GM19238 (cell line): ENCODE measurements at regions not wholly inside any gene's neighbourhood (a gene's known extent, or its start where the extent isn't known, plus 50 kb on each side); places are given as distances from the start of the nearest gene placed in this dataset.
"Not testable (repeated sequence)": the region's sequence is repeated elsewhere in the genome, so short reads cannot be mapped to it uniquely, and the experiment has no call there.

Experiments
- DNase-seq: peaks from one replicate; pipeline ENCODE4 v3.0.0; 2011; ENCODE audit warnings: low spot score; ENCODE audit not compliant: insufficient read length

DNA sequence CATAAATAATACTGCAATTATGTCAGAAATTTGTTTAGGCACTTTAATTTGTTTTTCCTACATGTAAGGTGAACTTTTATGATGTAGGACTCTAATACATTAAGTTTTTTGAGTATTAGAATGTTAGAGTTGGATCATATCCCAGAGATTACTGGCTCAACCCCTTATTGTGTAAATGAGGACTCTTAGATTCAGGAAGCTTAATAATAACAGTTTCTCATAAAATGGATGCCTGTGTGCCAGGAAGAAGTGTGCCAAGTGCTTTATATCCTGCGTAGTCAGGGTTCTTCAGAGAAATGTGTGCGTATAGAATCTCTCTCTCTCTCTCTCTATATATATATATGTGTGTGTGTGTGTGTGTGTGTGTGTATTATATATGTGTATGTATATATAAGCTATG is 388.5 kb downstream of the CAAP1 start:
- no peak for DNase-seq

DNA sequence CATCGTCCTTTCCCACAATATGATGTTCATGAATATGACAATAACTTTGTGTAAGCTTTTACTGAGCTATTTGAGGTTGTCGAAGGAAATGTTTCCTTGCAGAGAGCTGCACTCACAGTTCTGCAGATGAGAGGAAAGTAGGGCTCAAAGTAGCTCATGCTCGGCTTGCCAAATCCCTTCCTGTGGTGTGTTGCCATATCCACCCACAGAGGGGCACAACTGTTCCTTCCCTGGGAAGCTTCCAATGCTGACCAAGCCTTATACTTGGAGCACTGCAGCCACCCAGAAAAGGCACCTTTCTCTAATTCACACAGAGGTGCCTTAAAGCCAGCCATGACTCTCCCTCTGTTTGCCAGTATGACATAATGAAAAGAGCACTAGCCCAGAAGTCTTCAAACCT is 390.3 kb downstream of the CAAP1 start:
- DNase-seq, result no peak

DNA sequence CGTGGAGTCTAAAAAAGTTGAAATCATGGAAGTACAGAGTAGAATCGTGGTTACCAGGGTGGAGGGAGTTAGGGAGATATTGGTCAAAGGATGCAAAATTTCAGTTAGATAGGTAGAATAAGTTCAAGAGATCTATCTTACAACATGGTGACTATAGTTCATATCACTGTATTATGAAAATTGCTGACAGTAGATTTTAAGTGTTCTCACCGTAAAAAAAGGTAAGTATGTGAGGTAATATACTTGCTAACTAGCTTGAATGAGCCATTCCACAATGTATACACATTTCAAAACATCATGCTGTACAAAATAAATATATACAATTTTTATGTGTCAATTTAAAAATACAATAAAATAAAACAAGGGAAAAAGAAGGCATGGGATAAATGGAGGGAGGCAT is 392.1 kb downstream of the CAAP1 start:
- DNase-seq, result no peak

DNA sequence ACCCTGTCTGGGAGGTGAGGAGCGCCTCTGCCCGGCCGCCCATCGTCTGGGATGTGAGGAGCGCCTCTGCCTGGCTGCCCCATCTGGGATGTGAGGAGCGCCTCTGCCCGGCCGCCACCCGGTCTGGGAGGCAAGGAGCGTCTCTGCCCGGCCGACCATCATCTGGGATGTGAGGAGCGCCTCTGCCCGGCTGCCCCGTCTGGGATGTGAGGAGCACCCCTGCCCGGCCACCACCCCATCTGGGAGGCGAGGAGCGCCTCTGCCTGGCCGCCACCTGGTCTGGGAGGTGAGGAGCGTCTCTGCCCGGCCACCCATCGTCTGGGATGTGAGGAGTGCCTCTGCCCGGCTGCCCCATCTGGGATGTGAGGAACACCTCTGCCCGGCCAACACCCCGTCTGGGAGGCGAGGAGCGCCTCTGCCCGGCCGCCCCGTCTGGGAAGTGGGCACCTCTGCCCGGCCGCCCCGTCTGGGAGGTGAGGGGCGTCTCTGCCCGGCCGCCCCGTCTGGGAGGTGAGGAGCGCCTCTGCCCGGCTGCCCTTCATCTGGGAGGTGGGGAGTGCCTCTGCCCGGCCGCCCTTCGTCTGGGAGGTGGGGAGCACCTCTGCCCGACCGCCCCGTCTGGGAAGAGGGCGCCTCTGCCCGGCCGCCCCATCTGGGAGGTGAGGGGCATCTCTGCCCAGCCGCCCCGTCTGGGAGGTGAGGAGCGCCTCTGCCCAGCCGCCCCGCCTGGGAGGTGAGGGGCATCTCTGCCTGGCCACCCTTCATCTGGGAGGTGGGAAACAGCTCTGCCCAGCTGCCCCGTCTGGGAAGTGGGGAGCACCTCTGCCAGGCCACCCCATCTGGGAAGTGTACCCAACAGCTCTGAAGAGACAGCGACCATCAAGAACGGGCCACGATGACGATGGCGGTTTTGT is 399.7 kb downstream of the CAAP1 start:
- not testable (repeated sequence) for DNase-seq

DNA sequence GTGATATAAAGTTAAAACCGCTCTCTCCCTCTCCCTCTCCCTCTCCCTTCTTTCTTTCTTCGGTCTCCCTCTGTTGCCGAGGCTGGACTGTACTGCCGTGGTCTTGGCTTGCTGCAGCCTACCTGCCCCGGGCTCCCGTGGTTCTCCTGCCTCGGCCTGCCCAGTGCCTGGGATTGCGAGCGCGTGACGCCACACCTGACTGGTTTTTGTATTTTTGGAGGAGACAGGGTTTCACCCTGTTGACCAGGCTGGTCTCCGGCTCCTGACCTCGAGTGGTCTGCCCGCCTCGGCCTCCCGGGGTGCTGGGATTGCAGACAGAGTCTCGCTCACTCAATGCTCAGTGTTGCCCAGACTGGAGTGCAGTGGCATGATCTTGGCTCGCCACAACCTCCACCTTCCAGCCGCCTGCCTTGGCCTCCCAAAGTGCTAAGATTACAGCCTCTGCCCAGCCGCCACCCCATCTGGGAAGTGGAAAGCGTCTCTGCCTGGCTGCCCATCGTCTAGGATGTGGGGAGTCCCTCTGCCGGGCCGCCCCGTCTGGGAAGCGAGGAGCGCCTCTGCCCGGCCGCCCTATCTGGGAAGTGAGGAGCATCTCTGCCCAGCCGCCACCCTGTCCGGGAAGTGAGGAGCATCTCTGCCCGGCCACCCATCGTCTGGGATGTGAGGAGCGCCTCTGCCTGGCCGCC is 400.5 kb downstream of the CAAP1 start:
- DNase-seq, result not testable (repeated sequence)

DNA sequence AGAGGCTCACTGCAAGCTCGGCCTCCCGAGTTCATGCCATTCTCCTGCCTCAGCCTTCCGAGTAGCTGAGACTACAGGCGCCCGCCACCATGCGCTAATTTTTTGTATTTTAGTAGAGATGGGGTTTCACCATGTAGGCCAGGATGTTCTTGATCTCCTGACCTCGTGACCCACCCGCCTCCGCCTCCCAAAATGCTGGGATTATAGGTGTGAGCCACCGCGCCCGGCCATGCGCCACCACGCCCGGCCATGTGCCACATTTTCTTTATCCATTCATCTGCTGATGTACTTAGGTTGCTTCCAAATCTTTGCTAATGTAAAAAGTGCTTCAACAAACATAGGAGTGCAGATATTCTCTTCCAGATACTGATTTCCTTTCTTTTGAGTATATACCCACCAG is 408.6 kb downstream of the CAAP1 start:
- DNase-seq, result no peak

DNA sequence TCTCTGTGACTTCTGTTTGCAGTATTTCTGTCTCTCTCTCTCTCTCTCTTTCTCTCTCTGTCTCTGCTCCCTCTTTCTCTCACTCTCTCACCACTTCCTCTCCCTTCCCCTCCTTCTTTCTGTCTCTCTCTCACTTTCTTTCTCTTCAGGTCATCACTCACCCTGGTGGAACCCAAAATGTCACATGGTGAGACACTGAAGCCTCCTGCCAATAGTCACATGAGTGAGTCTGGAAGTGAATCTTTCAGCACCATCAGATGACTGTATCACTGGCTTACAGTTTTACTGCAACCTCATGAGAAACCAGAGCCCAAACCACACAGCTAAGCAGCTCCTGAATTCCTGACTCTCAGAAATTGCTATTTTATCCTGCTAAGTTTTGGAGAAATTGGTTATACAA is 414.6 kb downstream of the CAAP1 start:
- no peak for DNase-seq

DNA sequence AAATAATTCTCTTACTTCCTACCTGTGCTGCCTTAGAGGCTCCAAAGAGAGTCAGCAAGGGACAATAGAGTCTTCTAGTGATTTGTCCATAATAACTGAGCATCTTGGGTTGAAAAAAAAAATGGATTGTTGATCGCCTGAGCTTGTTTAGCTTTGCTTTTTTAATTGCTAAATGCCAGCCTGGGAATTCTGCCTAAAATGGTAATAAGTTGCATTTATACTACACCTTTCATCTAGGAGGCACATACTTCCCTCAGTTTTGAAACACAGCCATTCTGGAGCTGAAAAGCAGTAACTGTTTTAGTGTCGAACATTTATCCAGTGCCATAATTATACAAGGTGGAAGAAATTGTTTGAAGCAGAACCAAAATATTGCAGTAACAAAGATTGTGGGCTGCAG is 421.3 kb downstream of the CAAP1 start:
- DNase-seq, result no peak

DNA sequence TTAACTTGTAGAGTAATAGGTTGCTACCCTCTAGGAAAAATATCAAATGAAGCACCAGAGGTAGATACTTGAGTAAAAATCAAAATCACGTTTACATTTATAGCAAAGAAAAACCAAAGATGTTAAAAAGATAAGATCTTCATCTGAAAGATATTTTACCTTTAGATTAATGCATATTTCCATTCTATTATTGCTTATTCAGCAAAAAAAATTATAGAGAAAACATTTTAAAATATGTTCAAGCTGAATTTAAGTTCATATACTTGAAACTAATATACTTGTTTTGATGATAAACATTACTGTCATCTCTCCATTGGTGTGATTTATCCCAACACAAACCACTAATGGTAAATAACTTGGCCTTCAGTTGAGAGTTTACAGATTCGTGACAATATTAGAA is 422.3 kb downstream of the CAAP1 start:
- no peak for DNase-seq

DNA sequence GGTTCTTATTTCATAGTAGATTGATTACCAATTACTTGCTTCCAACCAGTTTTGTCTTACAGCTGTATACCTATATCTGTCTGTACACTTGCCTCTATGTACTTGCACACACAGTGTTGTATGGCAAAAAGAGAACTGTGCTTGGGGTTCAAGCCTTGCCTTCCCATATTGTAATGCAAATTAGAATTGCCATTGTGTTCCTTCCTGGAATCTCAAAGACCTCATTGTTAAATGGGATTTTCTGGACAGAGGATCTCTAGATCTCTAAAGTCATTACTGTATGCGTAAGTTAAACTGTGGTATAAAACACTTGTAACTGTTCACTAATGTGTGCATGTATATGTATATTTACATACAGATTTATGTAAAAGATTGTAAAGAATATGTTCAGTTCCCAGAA is 428.8 kb downstream of the CAAP1 start:
- DNase-seq, result no peak

DNA sequence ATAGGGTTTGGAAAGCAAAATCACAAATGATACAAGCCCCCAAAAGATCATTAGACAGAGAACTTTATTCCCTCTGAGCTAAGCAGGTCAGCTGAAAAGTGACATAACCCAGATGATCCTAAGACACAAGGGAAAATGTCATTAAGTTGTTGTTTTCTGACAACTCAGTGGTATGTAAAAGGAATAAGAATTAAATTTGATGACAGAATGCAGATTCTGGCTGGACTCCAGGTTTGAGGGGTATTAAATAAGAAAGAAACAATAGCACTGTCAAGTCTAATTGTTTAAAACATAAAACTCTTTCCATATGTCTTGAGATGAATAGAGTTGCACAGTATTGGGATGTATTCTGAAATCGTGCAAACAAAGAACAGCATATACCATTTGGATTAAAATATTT is 429.9 kb downstream of the CAAP1 start:
- DNase-seq, result no peak

DNA sequence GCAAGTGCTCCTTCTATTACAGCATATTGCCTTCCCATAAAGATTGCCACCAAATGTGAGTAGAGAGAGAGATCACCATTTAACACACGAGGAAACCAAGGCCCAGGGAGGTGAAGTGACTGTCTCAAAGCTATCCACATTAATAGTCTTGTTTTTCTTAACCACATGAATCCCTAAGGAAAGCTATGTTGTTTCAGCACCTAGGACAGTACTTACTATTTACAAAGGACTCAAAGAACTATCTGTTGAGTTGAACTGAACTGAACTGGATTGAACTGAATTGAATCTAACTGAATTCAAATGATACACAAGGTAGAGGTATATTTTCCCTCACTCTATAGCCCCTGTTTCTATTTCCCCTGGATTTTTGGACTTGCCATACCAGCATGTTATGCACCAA is 430.4 kb downstream of the CAAP1 start:
- no peak for DNase-seq

DNA sequence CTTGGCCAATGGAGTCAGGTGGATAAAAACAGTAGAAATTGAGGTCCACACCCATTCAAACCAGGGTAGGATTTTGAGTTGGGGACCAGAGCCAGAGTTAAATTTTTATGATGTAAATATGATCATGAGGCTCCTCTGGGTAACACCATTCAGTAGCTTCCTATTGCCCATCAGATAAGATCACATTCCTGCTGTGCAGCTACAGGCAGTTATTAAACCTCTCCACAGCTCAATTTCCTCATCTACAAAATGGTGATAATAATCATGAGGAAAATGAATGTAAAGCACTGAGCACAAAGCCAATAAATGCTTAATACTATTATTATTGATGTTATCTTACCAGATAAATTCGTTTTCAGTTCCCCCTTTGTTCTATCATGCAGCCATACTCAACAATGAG is 432.0 kb downstream of the CAAP1 start:
- no peak for DNase-seq

DNA sequence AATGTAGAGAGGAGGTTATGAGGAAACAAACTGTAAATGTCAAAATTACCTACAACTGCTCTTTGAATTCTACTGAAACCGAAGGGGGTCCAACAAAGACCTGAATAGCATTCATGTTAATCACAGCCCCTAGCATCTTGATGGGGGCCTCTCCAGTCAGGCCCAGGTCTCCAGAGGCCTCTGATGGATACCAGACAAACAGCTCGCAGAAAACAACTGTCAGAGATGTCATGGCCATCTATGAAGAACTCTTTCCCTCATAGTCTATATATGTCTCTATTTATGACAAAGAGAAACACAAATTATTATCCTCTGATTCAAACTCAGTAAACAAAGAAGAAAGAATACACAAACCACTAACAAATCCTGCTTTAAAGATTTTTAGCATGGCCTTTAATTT is 432.6 kb downstream of the CAAP1 start:
- no peak for DNase-seq

DNA sequence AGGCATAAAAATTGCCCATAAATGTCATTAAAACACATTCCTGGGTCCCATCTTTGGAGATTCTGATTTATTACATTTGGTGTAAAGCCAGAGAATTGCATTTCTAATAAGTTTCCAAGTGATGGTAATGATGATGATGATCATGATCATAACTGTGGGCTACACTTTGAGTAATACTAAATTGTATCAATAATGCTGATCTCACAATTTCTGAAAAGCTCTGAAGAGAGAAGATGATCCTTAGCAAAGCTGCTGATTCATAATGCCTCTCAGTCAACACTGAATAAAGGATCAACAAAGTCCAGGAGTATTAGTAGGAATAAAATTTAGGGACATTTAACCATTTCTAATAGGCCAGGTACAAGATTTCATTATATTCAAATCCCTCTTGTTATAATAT is 434.5 kb downstream of the CAAP1 start:
- DNase-seq, result no peak

DNA sequence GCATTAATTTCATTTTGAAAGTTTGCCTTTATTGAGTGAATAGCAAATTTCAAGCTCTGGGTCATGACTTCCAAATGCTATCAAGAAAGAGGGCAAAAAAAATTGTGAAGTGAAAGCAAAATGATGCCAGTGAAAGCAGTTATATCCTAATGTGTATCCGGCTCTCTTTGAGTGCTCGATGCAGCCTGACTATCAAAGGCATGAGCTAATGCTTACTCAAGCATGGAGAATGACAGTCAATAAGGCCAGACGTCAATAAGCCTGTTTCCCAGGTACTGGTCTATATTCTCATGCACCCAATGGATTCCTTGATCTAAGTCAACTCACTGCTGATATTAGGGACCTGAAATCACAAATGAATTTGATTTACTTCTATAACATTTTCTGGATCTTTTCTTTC is 435.5 kb downstream of the CAAP1 start:
- no peak for DNase-seq

DNA sequence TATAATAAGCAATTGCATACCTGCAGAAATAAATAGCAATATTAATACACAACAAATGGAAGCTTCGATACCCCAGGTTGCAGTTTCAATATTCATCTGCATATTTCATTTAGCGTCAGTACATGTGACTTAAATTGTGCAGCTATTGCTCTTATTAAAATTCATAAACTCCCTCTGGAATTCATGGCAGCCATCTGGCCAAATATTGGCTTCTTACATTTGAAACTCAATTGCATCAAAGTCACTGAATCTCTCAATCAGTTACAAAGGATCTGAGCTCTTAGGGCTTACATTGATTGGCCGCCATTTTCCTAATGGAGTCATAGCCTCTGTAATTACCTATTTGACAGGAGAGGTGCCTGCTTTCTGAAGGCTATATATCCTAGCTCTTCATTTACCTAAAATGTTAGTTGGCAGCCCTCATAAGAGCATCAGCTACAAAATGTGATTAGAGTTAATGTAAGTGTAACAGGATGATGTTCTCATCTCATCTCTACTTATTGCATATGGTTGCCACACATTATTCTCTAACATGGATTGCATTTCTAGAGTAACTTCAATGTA is 453.5 kb downstream of the CAAP1 start:
- DNase-seq, result no peak

DNA sequence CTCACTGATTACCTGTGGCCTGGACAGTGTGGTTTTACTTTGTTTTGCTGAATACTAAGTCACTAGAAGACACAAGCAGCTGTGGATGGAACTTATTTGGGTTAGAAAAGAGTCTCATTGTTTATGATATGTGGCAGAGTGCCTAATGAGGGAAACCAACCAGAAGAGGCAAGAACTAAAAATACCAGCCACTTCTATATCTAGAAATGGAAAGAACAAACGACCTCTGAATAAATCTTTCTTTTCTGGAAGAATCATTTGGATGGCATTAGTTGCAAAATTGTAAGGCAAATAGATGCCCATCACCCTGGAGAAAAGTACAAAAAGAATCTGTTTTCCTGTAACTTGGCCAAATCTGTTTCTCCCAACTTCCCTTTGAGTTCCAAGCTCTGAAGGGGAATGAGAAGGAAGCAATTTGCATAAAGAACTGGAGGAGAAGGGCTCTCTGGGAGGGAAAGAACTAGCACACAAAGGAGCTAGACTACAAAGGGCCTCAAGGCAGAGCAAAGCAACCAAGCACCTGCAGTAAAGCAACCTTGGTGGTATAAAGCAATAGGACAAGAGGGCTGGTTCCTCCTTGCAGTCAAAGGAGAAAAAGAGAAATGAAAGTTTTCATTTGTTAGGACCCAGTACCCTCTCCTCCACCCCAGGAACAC is 455.4 kb downstream of the CAAP1 start:
- no peak for DNase-seq

DNA sequence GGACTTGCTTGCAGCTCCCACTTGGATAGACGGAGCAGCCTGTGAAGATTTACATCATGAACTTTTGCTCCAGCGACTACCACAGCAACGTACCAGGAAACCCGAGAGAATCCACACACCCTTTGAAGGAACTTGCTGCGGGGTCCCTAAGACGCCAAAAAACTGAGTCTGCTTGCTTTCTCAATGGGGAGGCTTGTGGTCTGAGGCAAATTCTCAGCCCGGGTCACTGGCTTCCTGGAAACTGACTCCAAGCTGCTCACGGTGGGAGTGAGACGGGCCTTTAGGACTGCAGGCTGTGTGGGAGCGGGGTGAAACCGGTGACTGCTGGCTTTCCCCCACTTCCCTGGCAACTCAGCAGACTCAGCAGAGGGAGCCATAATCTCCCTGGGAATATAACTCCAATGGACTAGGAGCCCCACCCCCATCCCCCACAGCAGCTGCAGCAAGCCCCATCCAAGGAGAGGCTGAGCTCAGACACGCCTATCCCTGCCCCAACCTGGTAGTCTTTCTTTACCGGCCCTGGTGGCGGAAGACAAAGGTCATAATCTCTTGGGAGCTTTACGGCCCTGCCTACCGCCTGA is 466.0 kb downstream of the CAAP1 start:
- DNase-seq, result no peak

DNA sequence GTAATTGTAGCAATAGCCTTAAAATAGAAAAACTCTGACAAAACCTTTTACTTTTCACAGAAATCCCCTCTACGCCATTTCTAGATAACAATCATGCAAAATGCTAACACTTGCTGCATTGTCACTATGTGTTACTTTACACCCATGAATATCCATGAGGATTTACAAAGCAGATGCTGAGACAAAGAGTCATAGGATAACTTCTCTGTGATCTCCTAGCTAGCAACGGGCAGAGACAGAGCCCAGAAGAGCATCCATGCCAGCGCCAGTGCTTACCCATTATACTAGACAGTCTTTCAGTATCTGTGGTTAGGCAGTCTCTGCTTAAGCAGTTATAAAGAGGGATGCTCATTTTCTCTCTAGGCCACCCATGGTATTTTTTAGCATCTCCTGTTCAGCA is 474.1 kb downstream of the CAAP1 start:
- DNase-seq, result no peak

DNA sequence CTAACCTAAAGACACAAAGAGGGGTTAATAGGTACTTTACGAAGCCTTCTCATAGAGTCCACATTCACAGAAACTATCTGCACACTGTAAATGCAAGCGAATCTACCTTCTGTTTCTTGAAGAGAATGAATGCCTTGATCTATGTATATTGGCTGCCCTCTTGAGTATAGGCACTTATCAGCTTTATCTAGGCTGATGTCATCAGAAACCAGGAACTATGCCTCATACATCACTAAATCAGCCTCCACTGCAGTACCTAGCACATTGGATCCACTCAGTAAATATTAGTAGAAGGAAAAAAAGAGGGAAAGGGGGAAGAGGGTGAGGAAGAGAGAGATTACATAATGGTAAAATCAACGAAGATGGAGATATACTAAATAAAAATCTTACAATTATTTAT is 477.1 kb downstream of the CAAP1 start:
- no peak for DNase-seq

DNA sequence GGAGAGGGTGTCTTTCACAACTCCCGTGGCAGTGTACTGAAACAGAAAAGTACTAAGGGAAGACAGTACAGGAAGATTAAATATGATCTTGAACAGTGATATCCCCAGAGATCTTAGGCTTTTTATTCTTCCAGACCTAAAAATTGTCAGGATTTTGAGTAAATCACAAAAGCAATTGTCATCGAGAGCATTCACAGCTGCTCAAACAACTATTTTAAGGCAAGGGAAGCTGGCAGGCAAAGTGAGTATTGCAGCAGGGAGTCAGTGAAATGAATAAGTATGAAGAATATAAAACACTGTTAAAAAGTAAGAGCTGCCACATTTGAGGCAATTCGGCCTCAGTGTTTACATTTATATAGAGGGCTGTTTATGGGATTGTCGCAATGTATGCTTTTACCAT is 479.0 kb downstream of the CAAP1 start:
- no peak for DNase-seq
